Posterior vena cava (tissue), 2 donors: ENCODE measurements at regions not wholly inside any gene's neighbourhood (a gene's known extent, or its start where the extent isn't known, plus 50 kb on each side); places are given as distances from the start of the nearest gene placed in this dataset.
"Not testable (repeated sequence)": the region's sequence is repeated elsewhere in the genome, so short reads cannot be mapped to it uniquely, and the experiment has no call there.

Experiments used
- DNase-seq: peaks from one replicate; pipeline ENCODE4 v3.0.0-alpha.2; 2020; ENCODE audit warnings: low spot score
- intact Hi-C, 2 donors: fragments of 100-400 bp; cut with DNase I; formaldehyde crosslinking; loops; one replicate each; pipeline versions ENCODE4 v1.14.1 to v1.14.2; 2022 to 2023
- donor health status: DM: yes; HTN: yes; CAD: no.
- donor health status: DM: yes; HTN: yes; CAD: no.

GRCh38 chr18:28476302-28476701, 299.4 kb upstream of the CDH2 start:
- intact Hi-C loops: no loop called here
- no peak for DNase-seq

- DNase-seq: no peak
- intact Hi-C loops: no loop called here
These were observed 293.0 kb upstream of the CDH2 start for GRCh38 chr18:28469946-28470345.

GRCh38 chr18:28468901-28469300, 292.0 kb upstream of the CDH2 start:
- intact Hi-C loops: no loop called here
- DNase-seq: no peak

GRCh38 chr18:28466204-28466603, 289.3 kb upstream of the CDH2 start:
- DNase-seq: no peak
- intact Hi-C loops: no loop called here

- no peak for DNase-seq
- intact Hi-C loops: no loop called here
These were observed 282.7 kb upstream of the CDH2 start for GRCh38 chr18:28459587-28459986.

GRCh38 chr18:28458751-28459150, 281.8 kb upstream of the CDH2 start:
- no peak for DNase-seq
- intact Hi-C loops: no loop called here

- intact Hi-C loops: loop anchor here in 1 of 2 donors (1.0 kb wide), 1 partner anchor 17 kb away; no protein-coding TSS in a partner anchor
- no peak for DNase-seq
These were observed 280.9 kb upstream of the CDH2 start for GRCh38 chr18:28457784-28458183.

GRCh38 chr18:28455971-28456370, 279.0 kb upstream of the CDH2 start:
- intact Hi-C loops: no loop called here
- DNase-seq: no peak

GRCh38 chr18:28439870-28440269, 262.9 kb upstream of the CDH2 start:
- intact Hi-C loops: no loop called here
- DNase-seq: no peak

DNA sequence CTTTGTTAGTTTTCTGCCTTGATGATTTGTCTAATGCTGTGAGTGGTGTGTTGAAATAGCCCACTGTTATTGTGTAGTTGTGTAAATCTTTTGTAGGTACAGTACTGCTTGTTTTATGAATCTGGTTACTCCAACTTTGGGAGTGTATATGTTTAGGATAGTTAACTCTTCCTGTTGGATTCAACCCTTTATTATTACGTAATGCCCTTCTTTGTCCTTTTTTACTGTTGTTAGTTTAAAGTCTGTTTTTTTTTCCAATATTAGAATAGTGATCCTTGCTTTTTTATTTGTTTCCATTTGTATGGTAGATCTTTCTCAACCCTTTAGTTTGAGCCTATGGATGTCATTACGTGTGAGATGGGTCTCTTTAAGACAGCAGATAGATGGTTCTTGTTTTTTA, 261.5 kb upstream of the CDH2 start:
- no peak for DNase-seq
- intact Hi-C loops: no loop called here

DNA sequence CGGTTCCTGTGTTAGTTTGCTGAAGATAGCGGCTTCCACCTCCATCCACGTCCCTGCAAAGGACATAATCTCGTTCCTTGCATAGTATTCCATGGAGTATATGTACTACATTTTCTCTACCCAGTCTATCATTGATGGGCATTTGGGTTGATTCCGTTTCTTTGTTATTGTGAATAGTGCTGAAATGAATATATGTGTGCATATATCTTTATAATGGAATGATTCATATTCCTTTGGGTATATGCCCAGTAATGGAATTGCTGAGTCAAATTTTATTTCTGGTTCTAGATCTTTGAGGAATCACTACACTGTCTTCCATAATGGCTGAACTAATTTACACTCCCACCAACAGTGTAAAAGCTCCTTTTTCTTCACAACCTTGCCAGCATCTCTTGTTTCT, 255.4 kb upstream of the CDH2 start:
- intact Hi-C loops: no loop called here
- DNase-seq: no peak

DNA sequence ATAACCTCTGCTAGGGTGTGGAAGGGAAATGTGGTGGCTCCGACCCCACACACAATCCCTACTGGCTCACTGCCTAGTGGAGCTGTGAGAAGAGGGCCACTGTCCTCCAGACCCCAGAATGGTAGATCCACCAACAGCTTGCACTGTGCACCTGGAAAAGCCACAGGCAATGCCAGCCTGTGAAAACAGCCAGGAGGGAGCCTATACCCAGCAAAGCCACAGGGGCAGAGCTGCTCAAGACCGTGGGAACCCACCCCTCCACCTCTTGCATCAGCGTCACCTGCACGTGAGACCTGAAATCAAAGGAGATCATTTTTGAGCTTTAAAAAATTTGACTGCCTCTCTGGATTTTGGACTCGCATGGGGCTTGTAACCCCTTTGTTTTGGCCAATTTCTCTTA, 249.0 kb upstream of the CDH2 start:
- DNase-seq: no peak
- intact Hi-C loops: no loop called here

GRCh38 chr18:28422577-28422976, 245.6 kb upstream of the CDH2 start:
- intact Hi-C loops: no loop called here
- no peak for DNase-seq

DNA sequence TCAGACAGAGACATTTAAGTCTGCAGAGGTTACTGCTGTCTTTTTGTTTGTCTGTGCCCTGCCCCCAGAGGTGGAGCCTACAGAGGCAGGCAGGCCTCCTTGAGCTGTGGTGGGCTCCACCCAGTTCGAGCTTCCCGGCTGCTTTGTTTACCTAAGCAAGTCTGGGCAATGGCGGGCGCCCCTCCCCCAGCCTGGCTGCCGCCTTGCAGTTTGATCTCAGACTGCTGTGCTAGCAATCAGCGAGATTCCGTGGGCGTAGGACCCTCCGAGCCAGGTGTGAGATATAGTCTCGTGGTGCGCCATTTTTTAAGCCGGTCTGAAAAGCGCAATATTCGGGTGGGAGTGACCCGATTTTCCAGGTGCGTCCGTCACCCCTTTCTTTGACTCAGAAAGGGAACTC, 245.0 kb upstream of the CDH2 start:
- DNase-seq, intact Hi-C loops: not testable (repeated sequence)

- no peak for DNase-seq
- intact Hi-C loops: no loop called here
These were observed 235.6 kb upstream of the CDH2 start for GRCh38 chr18:28412521-28412920.

GRCh38 chr18:28411806-28412205, 234.9 kb upstream of the CDH2 start:
- intact Hi-C loops: no loop called here
- DNase-seq: no peak

- no peak for DNase-seq
- intact Hi-C loops: no loop called here
These were observed 232.9 kb upstream of the CDH2 start for GRCh38 chr18:28409811-28410210.

DNA sequence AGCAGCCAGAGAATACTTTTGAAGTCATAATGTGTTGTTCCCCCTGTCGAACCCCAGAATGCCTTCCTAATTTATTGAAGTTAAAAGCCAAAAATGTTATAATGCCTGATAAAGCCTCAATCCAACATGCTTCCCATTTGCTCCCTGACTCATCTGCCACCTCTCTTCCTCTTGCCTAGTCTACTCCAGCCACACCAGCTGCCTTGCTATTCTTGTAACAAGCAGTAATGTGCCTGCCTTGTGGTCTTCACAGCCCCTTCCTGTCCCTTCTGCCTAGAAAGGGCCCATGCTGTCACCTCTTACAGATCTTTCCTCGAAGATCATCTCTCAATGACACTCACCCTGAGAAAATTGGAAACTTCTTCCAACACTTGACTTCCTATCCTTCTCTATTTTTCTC, 231.6 kb upstream of the CDH2 start:
- intact Hi-C loops: no loop called here
- no peak for DNase-seq

DNA sequence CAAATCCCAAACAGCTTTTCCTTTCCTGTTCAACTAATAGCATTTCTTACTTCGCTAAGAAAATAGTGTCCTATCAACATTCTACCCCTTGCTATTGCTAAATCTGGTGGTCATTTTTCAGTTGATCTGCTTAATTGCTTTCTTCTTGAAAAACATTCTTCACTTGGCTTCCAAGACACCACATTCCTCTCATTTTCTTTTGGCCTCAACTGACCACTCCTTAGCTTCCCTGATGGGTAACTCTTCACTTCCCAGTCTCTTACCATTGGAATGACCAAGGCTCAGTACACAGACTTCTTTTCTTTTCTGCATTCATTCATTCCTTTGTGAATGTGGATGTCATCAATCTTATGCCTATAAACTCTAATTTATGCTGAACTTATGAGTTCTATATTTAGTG, 230.8 kb upstream of the CDH2 start:
- no peak for DNase-seq
- intact Hi-C loops: no loop called here

- intact Hi-C loops: no loop called here
- DNase-seq: no peak
These were observed 229.6 kb upstream of the CDH2 start for GRCh38 chr18:28406533-28406932.

- no peak for DNase-seq
These were observed 227.8 kb upstream of the CDH2 start for GRCh38 chr18:28404694-28405093.

DNA sequence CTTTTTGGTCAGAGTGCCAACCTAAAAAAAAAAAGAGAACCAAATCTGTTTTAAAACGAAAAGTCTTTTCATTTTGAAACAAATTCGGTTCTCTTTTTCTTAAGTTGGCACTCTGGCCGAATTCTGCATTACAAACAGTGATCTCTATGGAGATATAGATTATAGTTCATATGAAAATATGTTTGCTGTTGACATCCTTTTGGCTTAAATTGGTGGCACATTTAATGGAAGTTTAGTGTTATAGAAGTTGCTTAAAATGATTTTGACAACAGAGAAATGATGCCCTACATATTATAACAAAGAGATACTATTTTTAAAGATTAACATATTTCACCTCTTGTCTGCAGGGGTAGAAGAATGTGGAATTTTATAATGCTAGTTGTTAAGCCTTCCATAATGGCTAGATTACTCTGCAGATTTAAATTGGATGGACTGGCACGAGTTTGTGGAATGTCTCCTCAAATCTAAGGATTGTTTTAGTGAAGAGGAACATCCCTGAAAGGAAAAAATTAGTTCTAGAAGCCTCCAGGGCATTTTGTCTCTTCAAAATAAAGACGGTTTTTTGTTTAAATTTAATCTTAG, 222.9 kb upstream of the CDH2 start:
- no peak for DNase-seq
- intact Hi-C loops: no loop called here

More at GRCh38 chr18:28404694-28405093, 227.8 kb upstream of the CDH2 start:
- intact Hi-C loops: no loop called here
